ENCODE measurements at regions not wholly inside any gene's neighbourhood (a gene's known extent, or its start where the extent isn't known, plus 50 kb on each side); places are given as distances from the start of the nearest gene placed in this dataset.

- TF ChIP-seq CTCF (IDR thresholded peaks at IDR 0.05) (no peak), POLR2A (IDR thresholded peaks at IDR 0.05) (no peak)
Observed at GRCh38 chr7:24034251-24034650, 249.7 kb upstream of the NPY start.

Measured in lower leg skin (tissue), 3 donors.